Fibroblast of lung (primary cell): ENCODE measurements at regions not wholly inside any gene's neighbourhood (a gene's known extent, or its start where the extent isn't known, plus 50 kb on each side); places are given as distances from the start of the nearest gene placed in this dataset.

ENCODE experiments used
- CTCF ChIP-seq, 2 donors: IDR thresholded peaks in 1 of 2; conservative IDR thresholded peaks in 1 of 2; 1 replicate in 1 of 2; 2 replicates in 1 of 2; pipeline ENCODE4 v1.5.1; 2011 to 2012; ENCODE audit warnings: low read length in 2 of 2, control low read depth in 1 of 2, inconsistent platforms in 1 of 2, low read depth in 1 of 2, mild to moderate bottlenecking in 1 of 2
- EZH2 ChIP-seq: IDR thresholded peaks from 2 replicates; pipeline ENCODE4 v1.5.1; 2012; ENCODE audit warnings: low read length, control low read depth, mild to moderate bottlenecking; ENCODE audit errors: missing control alignments

- no peak for TF ChIP-seq CTCF (conservative IDR thresholded peaks at IDR 0.05 in 1 of 2, IDR thresholded peaks at IDR 0.05 in 1 of 2; ENCODE audit: low read depth in 1 of 2, low read length in 2 of 2)
- TF ChIP-seq EZH2: no peak
Observed at GRCh38 chr5:163757344-163757743, 251.9 kb downstream of the MAT2B start.
